CD4-positive, alpha-beta T cell treated with Interleukin-15 for 1 hour (primary cell): ENCODE measurements at regions not wholly inside any gene's neighbourhood (a gene's known extent, or its start where the extent isn't known, plus 50 kb on each side); places are given as distances from the start of the nearest gene placed in this dataset.

Source experiments
- DNase-seq: peaks from one replicate; pipeline ENCODE4 v3.0.0-alpha.2; 2020

GRCh38 chr9:134214386-134214765 is 50.0 kb upstream of the RNU6ATAC start:
- no peak for DNase-seq

GRCh38 chr9:134214766-134215419 is 50.5 kb upstream of the RNU6ATAC start:
- no peak for DNase-seq

GRCh38 chr9:134215420-134215698 is 51.0 kb upstream of the RNU6ATAC start:
- DNase-seq: no peak

- DNase-seq: no peak
These were observed 51.5 kb upstream of the RNU6ATAC start for GRCh38 chr9:134215699-134216448.

- no peak for DNase-seq
These were observed 52.1 kb upstream of the RNU6ATAC start for GRCh38 chr9:134216449-134216951.

GRCh38 chr9:134216961-134217360 is 52.6 kb upstream of the RNU6ATAC start:
- no peak for DNase-seq

- DNase-seq: no peak
These were observed 53.3 kb upstream of the RNU6ATAC start for GRCh38 chr9:134217431-134218210.

GRCh38 chr9:134218230-134218629 is 53.9 kb upstream of the RNU6ATAC start:
- DNase-seq: no peak

GRCh38 chr9:134219646-134220060 is 55.3 kb upstream of the RNU6ATAC start:
- DNase-seq: no peak

GRCh38 chr9:134220311-134220710 is 55.9 kb upstream of the RNU6ATAC start:
- DNase-seq: no peak

- DNase-seq: no peak
These were observed 57.1 kb upstream of the RNU6ATAC start for GRCh38 chr9:134221273-134222017.

GRCh38 chr9:134222018-134222573 is 57.7 kb upstream of the RNU6ATAC start:
- no peak for DNase-seq

GRCh38 chr9:134223091-134223490 is 58.7 kb upstream of the RNU6ATAC start:
- no peak for DNase-seq

GRCh38 chr9:134223591-134224122 is 59.3 kb upstream of the RNU6ATAC start:
- DNase-seq: no peak

GRCh38 chr9:134224127-134224526 is 59.8 kb upstream of the RNU6ATAC start:
- DNase-seq: no peak

- no peak for DNase-seq
These were observed 60.3 kb upstream of the RNU6ATAC start for GRCh38 chr9:134224567-134225093.

- DNase-seq: no peak
These were observed 60.8 kb upstream of the RNU6ATAC start for GRCh38 chr9:134225186-134225585.

- DNase-seq: no peak
These were observed 61.5 kb upstream of the RNU6ATAC start for GRCh38 chr9:134225816-134226215.

- DNase-seq: no peak
These were observed 62.0 kb upstream of the RNU6ATAC start for GRCh38 chr9:134226221-134226930.

GRCh38 chr9:134227451-134228411 is 63.4 kb upstream of the RNU6ATAC start:
- DNase-seq: no peak
